NB4 (cell line): ENCODE measurements at regions not wholly inside any gene's neighbourhood (a gene's known extent, or its start where the extent isn't known, plus 50 kb on each side); places are given as distances from the start of the nearest gene placed in this dataset.

ENCODE experiments used
- CTCF ChIP-seq: IDR thresholded peaks from one replicate; pipeline ENCODE4 v1.5.1; 2012; ENCODE audit warnings: low read depth, low read length
- MAX ChIP-seq: IDR thresholded peaks from 2 replicates; pipeline ENCODE4 v1.6.1; 2011; ENCODE audit warnings: low read depth, low read length
- MYC ChIP-seq: IDR thresholded peaks from 2 replicates; pipeline ENCODE4 v1.6.1; 2011; ENCODE audit warnings: low read depth, low read length
- POLR2A ChIP-seq: IDR thresholded peaks from 2 replicates; pipeline ENCODE4 v1.6.1; 2011; ENCODE audit warnings: mild to moderate bottlenecking; ENCODE audit not compliant: insufficient read length; ENCODE audit errors: extremely low read depth

GRCh38 chr10:33783557-33783956, 449.1 kb upstream of the NRP1 start:
- TF ChIP-seq CTCF (no peak), POLR2A (no peak), MAX (no peak), MYC (no peak)
